NT2/D1 (cell line): ENCODE measurements at regions not wholly inside any gene's neighbourhood (a gene's known extent, or its start where the extent isn't known, plus 50 kb on each side); places are given as distances from the start of the nearest gene placed in this dataset.

ENCODE experiments used
- SUZ12 ChIP-seq: IDR thresholded peaks from 2 replicates; pipeline ENCODE4 v1.6.1; 2011; ENCODE audit not compliant: insufficient read length, insufficient read depth; ENCODE audit errors: extremely low read depth
- YY1 ChIP-seq: IDR thresholded peaks from 2 replicates; pipeline ENCODE4 v1.6.1; 2011; ENCODE audit not compliant: insufficient read length, insufficient read depth
- ZNF274 ChIP-seq: IDR thresholded peaks from 2 replicates; pipeline ENCODE4 v1.6.1; 2011; ENCODE audit warnings: mild to moderate bottlenecking, low read depth, low read length

GRCh38 chr5:86038566-86038965, 579.2 kb upstream of the COX7C start:
- TF ChIP-seq SUZ12: no peak
- TF ChIP-seq ZNF274: no peak
- TF ChIP-seq YY1: no peak
